Subcutaneous abdominal adipose tissue (tissue), 5 donors: ENCODE measurements at regions not wholly inside any gene's neighbourhood (a gene's known extent, or its start where the extent isn't known, plus 50 kb on each side); places are given as distances from the start of the nearest gene placed in this dataset.

Source experiments
- H3K27ac ChIP-seq: one replicate; pipeline ENCODE4 v1.7.0; 2013; ENCODE audit warnings: low read depth, mild to moderate bottlenecking, inconsistent platforms, low read length, moderate library complexity
- H3K27me3 ChIP-seq, 5 donors: one replicate each; pipeline ENCODE4 v1.7.0; 2013; ENCODE audit warnings: low read length in 5 of 5, inconsistent platforms in 1 of 5; ENCODE audit not compliant: control insufficient read depth in 5 of 5, insufficient read depth in 4 of 5
- H3K36me3 ChIP-seq, 5 donors: one replicate each; pipeline ENCODE4 v1.7.0; 2013; ENCODE audit warnings: low read length in 5 of 5; ENCODE audit not compliant: control insufficient read depth in 5 of 5, insufficient read depth in 5 of 5
- H3K4me1 ChIP-seq, 5 donors: one replicate each; pipeline ENCODE4 v1.7.0; 2013; ENCODE audit warnings: low read length in 5 of 5, mild to moderate bottlenecking in 3 of 5, moderate library complexity in 1 of 5; ENCODE audit not compliant: control insufficient read depth in 5 of 5, insufficient read depth in 5 of 5
- H3K4me3 ChIP-seq, 5 donors: one replicate each; pipeline ENCODE4 v1.7.0; 2013; ENCODE audit warnings: low read length in 5 of 5, low read depth in 1 of 5
- H3K9ac ChIP-seq, 5 donors: one replicate each; pipeline ENCODE4 v1.7.0; 2013; ENCODE audit warnings: low read length in 5 of 5, mild to moderate bottlenecking in 4 of 5, moderate library complexity in 3 of 5
- H3K9me3 ChIP-seq, 5 donors: one replicate each; pipeline ENCODE4 v1.7.0; 2013; ENCODE audit warnings: low read length in 5 of 5; ENCODE audit not compliant: control insufficient read depth in 5 of 5
- donor health status: healthy.
- donor health status: healthy.
- donor health status: healthy.
- donor health status: healthy.
- donor health status: healthy.

DNA sequence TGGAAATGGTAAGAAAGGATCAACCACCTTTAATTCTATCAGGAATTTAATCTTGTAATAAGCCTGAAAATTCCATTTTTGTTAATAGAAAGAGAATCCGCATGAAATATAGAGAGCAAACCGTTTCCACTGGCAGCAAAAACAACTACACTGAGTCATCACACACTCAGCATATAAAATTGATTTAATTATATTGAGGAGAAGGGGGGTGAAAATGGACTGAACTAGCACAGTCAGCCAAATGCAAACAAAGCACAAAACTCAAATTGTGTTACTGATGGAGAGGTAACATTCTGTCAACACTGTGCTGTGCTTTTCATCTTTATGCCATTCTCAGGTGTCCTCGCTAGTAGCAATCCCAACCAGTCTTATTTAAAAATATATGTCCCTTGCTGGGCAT, 1583.9 kb downstream of the MRPL39 start:
- Histone ChIP-seq H3K4me1 (no peaks in the 10 kb centered on the region), H3K36me3 (no peaks in the 10 kb centered on the region), H3K27ac (no peak overlapping the region), H3K4me3 (no peak overlapping the region), H3K9me3 (peaks cover 0 to 3% (median 0%) of the 10 kb centered on the region in 5 donors), H3K9ac (no peak overlapping the region), H3K27me3 (no peaks in the 10 kb centered on the region)

DNA sequence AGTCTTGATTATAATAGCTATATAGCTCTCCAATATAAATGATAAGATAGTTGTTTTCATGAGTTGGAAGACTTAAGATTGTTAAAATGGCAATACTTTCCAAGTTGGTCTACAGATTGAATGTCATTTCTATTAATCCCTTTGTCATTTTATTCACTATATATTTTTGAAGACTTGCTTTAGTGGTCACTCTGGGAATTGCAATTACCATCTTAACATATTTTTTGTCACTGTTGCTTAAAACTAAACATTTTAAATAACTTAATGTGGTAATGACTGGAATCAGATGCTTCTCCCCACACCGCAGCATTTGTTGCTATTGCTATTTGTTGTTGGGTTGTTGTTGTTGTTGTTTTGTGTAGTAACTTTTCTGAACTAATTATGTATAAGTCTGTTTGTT, 1592.9 kb downstream of the MRPL39 start:
- Histone ChIP-seq H3K9me3 (no peaks in the 10 kb centered on the region), H3K9ac (no peak overlapping the region), H3K36me3 (no peaks in the 10 kb centered on the region), H3K27ac (no peak overlapping the region), H3K27me3 (no peaks in the 10 kb centered on the region), H3K4me3 (no peak overlapping the region), H3K4me1 (no peaks in the 10 kb centered on the region)

DNA sequence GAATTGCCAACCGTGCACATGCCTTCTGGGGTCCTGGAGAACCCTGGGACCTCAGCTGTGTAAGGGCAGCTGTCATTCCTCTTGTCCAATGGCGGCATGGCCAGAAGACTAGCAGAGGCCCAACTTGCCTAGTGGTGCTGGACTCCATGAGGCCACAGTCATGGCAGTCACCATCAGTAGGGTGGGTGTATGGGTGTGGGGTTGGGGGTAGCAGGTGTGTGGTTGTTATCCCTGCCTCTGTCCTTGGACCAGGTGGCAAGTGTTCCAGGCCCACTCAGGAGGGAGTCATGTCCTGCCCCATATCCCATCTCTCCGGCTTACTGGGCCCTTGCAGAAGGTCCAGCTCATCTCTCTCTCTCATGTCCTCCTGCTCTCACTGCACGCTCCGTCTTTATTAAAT, 1596.2 kb downstream of the MRPL39 start:
- H3K9me3 ChIP-seq: no peaks in the 10 kb centered on the region
- no peak overlapping the region for H3K9ac ChIP-seq
- H3K36me3 ChIP-seq: no peaks in the 10 kb centered on the region

GRCh38 chr21:24007592-24007991, 1599.7 kb downstream of the MRPL39 start:
- Histone ChIP-seq H3K9me3 (peaks cover 0 to 2% (median 0%) of the 10 kb centered on the region in 5 donors), H3K36me3 (no peaks in the 10 kb centered on the region), H3K27me3 (no peaks in the 10 kb centered on the region), H3K27ac (no peak overlapping the region), H3K9ac (no peak overlapping the region), H3K4me1 (no peaks in the 10 kb centered on the region), H3K4me3 (no peak overlapping the region)

More for the DNA sequence above, 1596.2 kb downstream of the MRPL39 start:
- H3K27ac ChIP-seq: no peak overlapping the region
- H3K4me3 ChIP-seq: no peak overlapping the region
- H3K27me3 ChIP-seq: no peaks in the 10 kb centered on the region
- H3K4me1 ChIP-seq: no peaks in the 10 kb centered on the region

DNA sequence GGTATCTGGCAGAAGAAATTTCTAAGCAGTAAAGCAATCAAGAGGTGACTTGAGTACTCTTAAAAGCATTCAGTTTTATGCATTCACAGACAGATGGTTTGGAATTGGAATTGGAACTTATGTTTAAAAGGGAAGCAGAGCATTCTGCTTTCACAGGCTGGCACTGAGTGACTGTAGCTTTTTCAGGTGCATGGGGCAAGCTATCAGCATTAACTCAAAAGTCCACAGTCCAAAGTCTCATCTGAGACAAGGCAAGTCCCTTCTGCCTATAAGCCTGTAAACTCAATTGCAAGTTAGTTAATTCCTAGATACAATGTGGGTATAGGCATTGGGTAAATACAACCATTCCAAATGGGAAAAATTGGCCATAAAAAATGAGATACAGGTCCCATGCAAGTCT, 1620.3 kb downstream of the MRPL39 start:
- Histone ChIP-seq H3K27ac (no peak overlapping the region), H3K9ac (no peak overlapping the region), H3K4me3 (no peak overlapping the region), H3K27me3 (peaks cover 0 to 6% (median 2%) of the 10 kb centered on the region in 5 donors), H3K9me3 (peaks cover 0 to 5% (median 0%) of the 10 kb centered on the region in 5 donors), H3K4me1 (no peaks in the 10 kb centered on the region), H3K36me3 (no peaks in the 10 kb centered on the region)

DNA sequence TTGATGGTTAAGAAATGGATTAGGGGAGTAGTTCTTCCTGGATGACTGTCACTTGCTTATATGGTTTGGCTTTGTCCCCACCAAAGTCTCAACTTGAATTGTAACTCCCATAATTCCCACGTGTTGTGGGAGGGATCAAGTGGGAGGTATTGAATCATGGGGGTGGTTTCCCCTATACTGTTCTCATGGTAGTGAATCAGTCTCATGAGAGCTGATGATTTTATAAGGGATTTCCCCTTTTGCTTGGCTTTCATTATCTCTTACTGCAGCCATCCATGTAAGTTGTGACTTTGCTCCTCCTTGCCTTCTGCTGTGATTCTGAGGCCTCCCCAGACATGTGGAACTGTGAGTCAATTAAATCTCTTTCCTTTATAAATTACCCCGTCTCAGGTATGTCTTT, 1621.1 kb downstream of the MRPL39 start:
- Histone ChIP-seq H3K4me3 (no peak overlapping the region), H3K27ac (no peak overlapping the region), H3K4me1 (no peaks in the 10 kb centered on the region), H3K9me3 (peaks cover 0 to 5% (median 0%) of the 10 kb centered on the region in 5 donors), H3K27me3 (peaks cover 0 to 6% (median 2%) of the 10 kb centered on the region in 5 donors), H3K36me3 (no peaks in the 10 kb centered on the region), H3K9ac (no peak overlapping the region)

DNA sequence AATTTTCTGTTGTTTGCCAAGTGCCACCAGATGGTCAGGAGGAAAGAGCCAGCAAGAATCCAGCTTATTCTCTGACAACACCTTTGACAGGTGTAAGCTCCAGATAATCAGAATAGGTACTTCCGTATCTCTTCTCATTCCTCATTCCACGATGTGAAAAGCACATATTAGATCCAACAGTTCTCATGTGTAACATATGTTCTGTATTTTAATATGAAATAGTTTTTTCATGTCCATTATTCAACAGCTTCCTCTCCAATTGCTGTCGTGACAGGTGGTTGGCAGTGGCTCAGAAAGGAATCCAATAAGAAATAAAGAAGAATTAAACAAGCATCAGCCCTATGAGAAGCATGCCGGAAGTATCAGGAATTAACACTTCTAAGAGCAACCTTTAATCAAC, 1624.7 kb downstream of the MRPL39 start:
- Histone ChIP-seq H3K27ac (no peak overlapping the region), H3K9me3 (peaks cover 0 to 5% (median 0%) of the 10 kb centered on the region in 5 donors), H3K27me3 (peaks cover 0 to 6% (median 2%) of the 10 kb centered on the region in 5 donors)

DNA sequence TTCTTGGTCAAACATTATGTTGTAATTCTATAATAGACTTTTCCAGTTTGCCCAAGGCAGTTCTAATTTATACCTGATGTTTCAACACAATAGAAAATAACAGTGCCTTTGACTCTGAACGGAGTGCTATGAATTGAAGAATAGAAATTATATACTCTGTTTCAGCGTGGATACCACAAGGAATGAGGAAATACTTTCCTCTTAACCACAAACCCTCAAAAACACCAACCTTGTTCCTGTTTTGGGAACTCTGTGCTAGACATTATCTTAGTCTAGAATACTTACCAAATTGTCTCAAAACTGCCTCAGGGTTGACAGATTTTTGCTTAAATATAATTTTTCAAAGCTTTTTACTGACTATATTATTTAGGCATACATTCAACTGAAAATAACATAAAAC, 1629.3 kb downstream of the MRPL39 start:
- Histone ChIP-seq H3K27me3 (peaks cover 0 to 2% (median 0%) of the 10 kb centered on the region in 5 donors), H3K36me3 (no peaks in the 10 kb centered on the region), H3K4me3 (no peak overlapping the region), H3K9me3 (no peaks in the 10 kb centered on the region), H3K4me1 (no peaks in the 10 kb centered on the region), H3K9ac (no peak overlapping the region), H3K27ac (no peak overlapping the region)

More for the DNA sequence above, 1624.7 kb downstream of the MRPL39 start:
- Histone ChIP-seq H3K4me3 (no peak overlapping the region), H3K4me1 (no peaks in the 10 kb centered on the region), H3K36me3 (no peaks in the 10 kb centered on the region), H3K9ac (no peak overlapping the region)

GRCh38 chr21:23968722-23969647, 1638.3 kb downstream of the MRPL39 start:
- Histone ChIP-seq H3K4me1 (no peaks in the 10 kb centered on the region), H3K27ac (no peak overlapping the region), H3K4me3 (no peak overlapping the region), H3K27me3 (peaks cover 0 to 5% (median 0%) of the 10 kb centered on the region in 5 donors), H3K9me3 (peaks cover 0 to 3% (median 0%) of the 10 kb centered on the region in 5 donors), H3K9ac (no peak overlapping the region), H3K36me3 (no peaks in the 10 kb centered on the region)

GRCh38 chr21:23968008-23968407, 1639.3 kb downstream of the MRPL39 start:
- Histone ChIP-seq H3K4me1 (no peaks in the 10 kb centered on the region), H3K9ac (no peak overlapping the region), H3K27ac (no peak overlapping the region)

More at GRCh38 chr21:23968008-23968407, 1639.3 kb downstream of the MRPL39 start:
- Histone ChIP-seq H3K9me3 (peaks cover 0 to 3% (median 0%) of the 10 kb centered on the region in 5 donors), H3K27me3 (peaks cover 0 to 5% (median 0%) of the 10 kb centered on the region in 5 donors), H3K4me3 (no peak overlapping the region), H3K36me3 (no peaks in the 10 kb centered on the region)
